Neural progenitor cell (in vitro differentiated cells): ENCODE measurements at regions not wholly inside any gene's neighbourhood (a gene's known extent, or its start where the extent isn't known, plus 50 kb on each side); places are given as distances from the start of the nearest gene placed in this dataset.
"Not testable (repeated sequence)": the region's sequence is repeated elsewhere in the genome, so short reads cannot be mapped to it uniquely, and the experiment has no call there.

Source experiments
- DNase-seq: peaks from one replicate; pipeline ENCODE4 v3.0.0-alpha.2; 2016; ENCODE audit warnings: low spot score
- H2AFZ ChIP-seq: fragments of 200-600 bp; sonication (generic); replicated peaks from 2 replicates; pipeline ENCODE4 v1.6.1; 2016; ENCODE audit warnings: antibody characterized with exemption
- H3F3A ChIP-seq: fragments of 200-600 bp; sonication (generic); 2 replicates; pipeline ENCODE4 v1.6.1; 2016; ENCODE audit warnings: antibody characterized with exemption, low read depth
- H3K27ac ChIP-seq: fragments of 200-600 bp; sonication (generic); 2 replicates; pipeline ENCODE4 v1.5.1; 2016; ENCODE audit warnings: mild to moderate bottlenecking
- H3K27me3 ChIP-seq: fragments of 200-600 bp; sonication (generic); 2 replicates; pipeline ENCODE4 v1.6.1; 2016; ENCODE audit warnings: mild to moderate bottlenecking, moderate library complexity
- H3K36me3 ChIP-seq: fragments of 200-600 bp; sonication (generic); 2 replicates; pipeline ENCODE4 v1.5.1; 2016
- H3K4me1 ChIP-seq: fragments of 200-600 bp; sonication (generic); 2 replicates; pipeline ENCODE4 v1.6.1; 2016; ENCODE audit warnings: mixed run types
- H3K4me2 ChIP-seq: fragments of 200-600 bp; sonication (generic); 2 replicates; pipeline ENCODE4 v1.6.1; 2016
- H3K4me3 ChIP-seq: fragments of 200-600 bp; sonication (generic); 2 replicates; pipeline ENCODE4 v1.5.1; 2016
- H3K79me2 ChIP-seq: fragments of 200-600 bp; sonication (generic); 2 replicates; pipeline ENCODE4 v1.6.1; 2016; ENCODE audit warnings: low read depth
- H3K9ac ChIP-seq: fragments of 200-600 bp; sonication (generic); 2 replicates; pipeline ENCODE4 v1.6.1; 2016
- H3K9me3 ChIP-seq: fragments of 200-600 bp; sonication (generic); 2 replicates; pipeline ENCODE4 v1.5.1; 2016; ENCODE audit warnings: low read depth
- H4K20me1 ChIP-seq: fragments of 200-600 bp; sonication (generic); 2 replicates; pipeline ENCODE4 v1.6.1; 2016; ENCODE audit warnings: low read depth
- H3K27ac Mint-ChIP-seq: 3 replicates; pipeline ENCODE4 v1.8.0; 2021; ENCODE audit warnings: mixed read lengths
- H3K27me3 Mint-ChIP-seq: 2 replicates; pipeline ENCODE4 v1.8.0; 2022; ENCODE audit warnings: low read depth, mild to moderate bottlenecking, inconsistent platforms, moderate library complexity, mixed read lengths; ENCODE audit not compliant: insufficient read depth
- H3K36me3 Mint-ChIP-seq: 3 replicates; pipeline ENCODE4 v1.8.0; 2021; ENCODE audit warnings: mixed read lengths
- H3K4me1 Mint-ChIP-seq: 3 replicates; pipeline ENCODE4 v1.8.0; 2021; ENCODE audit warnings: mixed read lengths
- H3K4me3 Mint-ChIP-seq: 3 replicates; pipeline ENCODE4 v1.8.0; 2021; ENCODE audit warnings: mild to moderate bottlenecking, moderate library complexity, mixed read lengths
- H3K9me3 Mint-ChIP-seq: 3 replicates; pipeline ENCODE4 v1.8.0; 2020; ENCODE audit warnings: mixed read lengths
- EZH2 ChIP-seq: fragments of 200-600 bp; sonication (generic); IDR thresholded peaks from 2 replicates; pipeline ENCODE4 v1.6.1; 2017; ENCODE audit warnings: antibody characterized with exemption, mild to moderate bottlenecking, moderate library complexity
- EZH2phosphoT487 ChIP-seq: fragments of 200-600 bp; sonication (generic); IDR thresholded peaks from 2 replicates; pipeline ENCODE4 v1.6.1; 2017; ENCODE audit warnings: antibody characterized with exemption
- TF ChIP-seq, protein P1 (sequence below): fragments of 200-600 bp; sonication (generic); IDR thresholded peaks from 2 replicates; pipeline ENCODE4 v1.5.1; 2017; ENCODE audit warnings: antibody characterized with exemption, mild to moderate bottlenecking

GRCh38 chr1:221858818-221859611, 117.1 kb upstream of the DUSP10 start:
- Histone ChIP-seq H3K9me3 (no peaks in the 10 kb centered on the region), H3K36me3 (no peaks in the 10 kb centered on the region), H2AFZ (no peak overlapping the region), H4K20me1 (no peaks in the 10 kb centered on the region), H3K9ac (no peak overlapping the region), H3K4me2 (no peak overlapping the region), H3K79me2 (no peaks in the 10 kb centered on the region), H3K27ac (no peak overlapping the region), H3K4me1 (no peaks in the 10 kb centered on the region), H3F3A (no peaks in the 10 kb centered on the region), H3K4me3 (no peak overlapping the region), H3K27me3 (no peaks in the 10 kb centered on the region)
- DNase-seq = no peak
- H3K27me3 Mint-ChIP-seq = no peaks in the 10 kb centered on the region
- no peak overlapping the region for H3K4me3 Mint-ChIP-seq
- H3K4me1 Mint-ChIP-seq = no peaks in the 10 kb centered on the region
- no peaks in the 10 kb centered on the region for H3K9me3 Mint-ChIP-seq
- TF ChIP-seq EZH2 (no peak), EZH2phosphoT487 (no peak)
- TF ChIP-seq, protein P1, sequence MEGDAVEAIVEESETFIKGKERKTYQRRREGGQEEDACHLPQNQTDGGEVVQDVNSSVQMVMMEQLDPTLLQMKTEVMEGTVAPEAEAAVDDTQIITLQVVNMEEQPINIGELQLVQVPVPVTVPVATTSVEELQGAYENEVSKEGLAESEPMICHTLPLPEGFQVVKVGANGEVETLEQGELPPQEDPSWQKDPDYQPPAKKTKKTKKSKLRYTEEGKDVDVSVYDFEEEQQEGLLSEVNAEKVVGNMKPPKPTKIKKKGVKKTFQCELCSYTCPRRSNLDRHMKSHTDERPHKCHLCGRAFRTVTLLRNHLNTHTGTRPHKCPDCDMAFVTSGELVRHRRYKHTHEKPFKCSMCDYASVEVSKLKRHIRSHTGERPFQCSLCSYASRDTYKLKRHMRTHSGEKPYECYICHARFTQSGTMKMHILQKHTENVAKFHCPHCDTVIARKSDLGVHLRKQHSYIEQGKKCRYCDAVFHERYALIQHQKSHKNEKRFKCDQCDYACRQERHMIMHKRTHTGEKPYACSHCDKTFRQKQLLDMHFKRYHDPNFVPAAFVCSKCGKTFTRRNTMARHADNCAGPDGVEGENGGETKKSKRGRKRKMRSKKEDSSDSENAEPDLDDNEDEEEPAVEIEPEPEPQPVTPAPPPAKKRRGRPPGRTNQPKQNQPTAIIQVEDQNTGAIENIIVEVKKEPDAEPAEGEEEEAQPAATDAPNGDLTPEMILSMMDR = no peak
- H3K27ac Mint-ChIP-seq = no peak overlapping the region
- H3K36me3 Mint-ChIP-seq = no peaks in the 10 kb centered on the region

- H3K9me3 ChIP-seq, H3K4me3 Mint-ChIP-seq, H4K20me1 ChIP-seq, H3K36me3 ChIP-seq, H3K4me1 Mint-ChIP-seq, H2AFZ ChIP-seq, H3K4me2 ChIP-seq, H3K9me3 Mint-ChIP-seq, H3K79me2 ChIP-seq, H3K4me1 ChIP-seq, H3F3A ChIP-seq, H3K36me3 Mint-ChIP-seq, H3K4me3 ChIP-seq, H3K27me3 ChIP-seq, H3K9ac ChIP-seq, H3K27ac ChIP-seq, H3K27me3 Mint-ChIP-seq, H3K27ac Mint-ChIP-seq: not testable (repeated sequence)
- TF ChIP-seq, protein P1 = peak; percentile 51
- peak; percentile 7 for DNase-seq
Measured at GRCh38 chr1:221857094-221857444, 115.2 kb upstream of the DUSP10 start.

- no peak overlapping the region for H3K4me2 ChIP-seq
- H3K9ac ChIP-seq = no peak overlapping the region
- no peaks in the 10 kb centered on the region for H4K20me1 ChIP-seq
- no peaks in the 10 kb centered on the region for H3F3A ChIP-seq
- no peaks in the 10 kb centered on the region for H3K9me3 ChIP-seq
- Mint-ChIP-seq H3K36me3 (no peaks in the 10 kb centered on the region), H3K9me3 (no peaks in the 10 kb centered on the region), H3K4me3 (no peak overlapping the region), H3K27me3 (no peaks in the 10 kb centered on the region), H3K4me1 (no peaks in the 10 kb centered on the region), H3K27ac (no peak overlapping the region)
- no peaks in the 10 kb centered on the region for H3K27me3 ChIP-seq
- no peaks in the 10 kb centered on the region for H3K36me3 ChIP-seq
- DNase-seq = no peak
- H3K4me3 ChIP-seq = no peak overlapping the region
- no peak for TF ChIP-seq EZH2phosphoT487
- TF ChIP-seq, protein P1 = no peak
- TF ChIP-seq EZH2 = no peak
- H2AFZ ChIP-seq = no peak overlapping the region
- H3K79me2 ChIP-seq = no peaks in the 10 kb centered on the region
- no peaks in the 10 kb centered on the region for H3K4me1 ChIP-seq
- no peak overlapping the region for H3K27ac ChIP-seq
Measured at GRCh38 chr1:221856228-221857093, 114.6 kb upstream of the DUSP10 start.
